LHCN-M2 (cell line): ENCODE measurements at regions not wholly inside any gene's neighbourhood (a gene's known extent, or its start where the extent isn't known, plus 50 kb on each side); places are given as distances from the start of the nearest gene placed in this dataset.
"Not testable (repeated sequence)": the region's sequence is repeated elsewhere in the genome, so short reads cannot be mapped to it uniquely, and the experiment has no call there.

Experiments
- DNase-seq: peaks from one replicate; pipeline ENCODE4 v3.0.0-alpha.2; 2012; ENCODE audit warnings: low read depth

DNA sequence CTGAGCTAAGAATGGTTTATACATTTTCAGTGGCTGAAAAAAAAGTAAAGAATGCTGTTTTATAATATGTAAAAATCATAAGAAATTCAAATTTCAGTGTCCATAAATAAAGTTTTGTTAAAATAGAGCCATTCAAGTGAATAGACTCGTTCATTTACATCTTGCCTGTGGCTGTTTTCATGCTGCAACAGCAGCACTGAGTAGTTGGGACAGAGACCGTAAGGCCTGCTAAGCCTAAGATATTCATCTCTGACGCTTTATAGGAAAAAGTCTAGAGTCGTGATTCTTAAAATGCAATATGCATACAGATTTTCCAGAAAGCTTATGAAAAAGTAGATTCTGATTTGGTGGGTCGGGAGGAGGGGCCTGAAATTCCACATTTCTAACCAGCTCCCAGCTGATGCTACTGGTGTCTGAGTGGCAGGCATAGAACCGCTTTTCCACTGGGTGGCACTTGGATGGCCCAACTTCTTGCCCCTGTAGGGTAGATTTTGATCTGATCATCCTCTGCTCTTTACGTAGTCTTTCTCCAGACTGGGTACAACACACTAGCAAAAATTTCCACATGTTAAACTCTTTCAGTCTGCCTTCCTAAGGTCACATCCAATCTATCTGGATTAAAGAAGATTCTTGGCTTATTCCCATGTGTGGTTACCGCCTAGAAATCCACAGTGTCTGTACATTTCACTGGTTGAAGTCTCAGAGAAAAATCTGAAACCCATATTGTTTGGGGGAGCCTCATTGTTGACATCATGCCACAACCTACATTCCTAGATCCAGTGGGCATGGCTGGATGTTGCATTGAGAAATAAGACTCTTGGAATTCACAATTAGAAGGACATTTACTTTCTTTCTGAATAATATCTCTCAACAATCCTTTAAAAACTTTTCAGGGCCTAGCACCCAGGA is 151.2 kb downstream of the C12orf75 start:
- DNase-seq, result no peak

DNA sequence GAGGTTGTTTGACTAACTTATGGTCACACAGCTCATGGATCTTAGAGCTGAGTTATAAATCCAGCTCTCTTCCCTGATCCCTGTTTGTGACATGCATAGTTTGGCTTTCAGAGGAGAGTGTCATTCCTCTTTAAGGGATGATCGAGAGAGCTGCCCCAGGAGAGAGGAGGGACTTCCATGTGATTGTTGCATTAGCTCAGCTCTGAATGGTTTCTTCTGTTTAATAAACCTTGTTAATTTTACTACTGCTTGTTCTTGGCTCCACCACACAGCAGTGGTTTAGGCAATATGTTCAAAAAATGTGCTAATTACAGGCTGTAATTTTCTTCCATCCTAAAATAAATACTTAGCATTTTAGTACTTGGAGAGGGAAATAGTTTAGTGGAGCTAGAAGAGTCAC is 152.5 kb downstream of the C12orf75 start:
- DNase-seq, result no peak

DNA sequence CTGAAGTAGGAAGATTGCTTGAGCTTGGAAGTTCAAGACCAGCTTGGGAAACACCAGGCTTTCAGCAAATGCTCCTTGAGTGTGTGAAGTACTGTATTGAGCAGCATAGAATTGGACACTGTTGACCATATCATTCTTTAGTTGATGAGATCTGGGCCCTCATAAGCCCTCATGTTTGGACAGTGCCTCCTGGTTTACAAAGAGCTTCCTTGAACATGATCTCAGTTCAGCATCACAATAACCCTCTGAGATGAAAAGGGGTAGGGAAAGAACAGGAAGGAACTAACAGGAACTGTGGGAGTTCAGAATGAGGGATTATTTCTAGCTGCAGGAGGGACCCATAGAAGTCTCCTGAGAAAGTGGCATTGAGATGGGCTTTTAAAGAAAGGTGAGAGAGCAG is 153.2 kb downstream of the C12orf75 start:
- no peak for DNase-seq

DNA sequence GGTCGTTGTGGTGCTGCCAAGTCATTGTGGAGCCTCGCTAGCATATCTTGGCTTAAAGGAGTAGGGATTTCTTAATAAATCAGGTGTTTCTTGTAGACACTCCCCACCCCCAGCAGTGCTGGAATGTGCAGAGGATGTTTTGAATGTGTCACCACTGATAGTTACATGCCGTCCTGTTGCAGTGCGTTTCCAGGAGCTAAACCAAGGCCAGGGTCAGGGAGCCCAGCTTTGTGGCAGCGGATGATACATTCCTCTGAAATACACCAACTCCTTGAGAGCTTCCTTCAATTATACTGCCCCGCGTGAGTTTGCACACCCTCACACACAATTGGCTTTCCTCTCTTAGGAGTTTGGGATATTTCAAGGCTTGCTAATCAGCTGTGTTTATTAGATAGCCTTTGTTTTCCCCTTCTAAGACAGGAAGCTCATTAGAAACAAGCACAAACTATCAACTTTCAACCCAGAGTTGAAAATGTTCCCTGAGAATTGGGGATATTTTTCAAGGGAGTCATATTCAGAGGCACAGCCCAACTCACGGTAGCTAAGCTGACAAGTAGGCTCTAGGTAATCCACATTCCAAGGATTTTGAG is 154.9 kb downstream of the C12orf75 start:
- DNase-seq, result peak; percentile 36

DNA sequence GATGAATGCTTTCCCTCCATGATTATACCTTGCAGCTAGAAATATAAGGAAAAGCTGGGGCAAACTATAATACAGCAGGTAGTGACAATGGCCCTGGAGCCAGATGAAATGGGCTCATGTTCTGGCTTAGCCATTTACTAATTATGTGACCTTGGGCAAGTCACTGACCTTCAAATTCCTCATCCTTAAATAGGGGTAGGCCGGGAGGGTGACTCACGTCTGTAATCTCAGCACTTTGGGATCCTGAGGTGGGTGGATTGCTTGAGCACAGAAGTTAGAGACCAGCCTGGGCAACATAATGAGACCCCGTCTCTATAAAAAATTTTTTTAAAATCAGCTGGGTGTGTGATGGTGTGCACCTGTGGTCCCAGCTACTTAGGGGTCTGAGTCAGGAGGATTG is 155.4 kb downstream of the C12orf75 start:
- DNase-seq, result peak; percentile 24

DNA sequence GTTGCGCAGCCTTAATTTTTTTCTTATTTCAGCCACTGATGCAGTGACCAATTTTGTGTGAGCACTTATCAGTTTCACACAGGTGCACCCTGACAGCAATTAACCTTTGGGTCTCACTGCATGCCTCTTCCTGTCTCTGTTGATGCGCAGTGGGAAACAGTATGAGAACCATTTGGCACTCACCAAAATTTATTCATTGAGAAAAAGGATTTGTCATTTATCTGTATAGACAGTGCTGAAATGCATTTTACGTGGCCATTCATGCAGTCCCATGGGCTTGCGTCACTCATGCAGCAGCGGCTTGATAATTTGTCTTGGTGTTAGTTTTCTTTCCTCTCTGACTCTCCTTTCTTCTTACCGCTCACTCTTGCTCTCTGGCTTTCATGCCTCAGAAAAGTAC is 157.5 kb downstream of the C12orf75 start:
- DNase-seq, result peak; percentile 9

DNA sequence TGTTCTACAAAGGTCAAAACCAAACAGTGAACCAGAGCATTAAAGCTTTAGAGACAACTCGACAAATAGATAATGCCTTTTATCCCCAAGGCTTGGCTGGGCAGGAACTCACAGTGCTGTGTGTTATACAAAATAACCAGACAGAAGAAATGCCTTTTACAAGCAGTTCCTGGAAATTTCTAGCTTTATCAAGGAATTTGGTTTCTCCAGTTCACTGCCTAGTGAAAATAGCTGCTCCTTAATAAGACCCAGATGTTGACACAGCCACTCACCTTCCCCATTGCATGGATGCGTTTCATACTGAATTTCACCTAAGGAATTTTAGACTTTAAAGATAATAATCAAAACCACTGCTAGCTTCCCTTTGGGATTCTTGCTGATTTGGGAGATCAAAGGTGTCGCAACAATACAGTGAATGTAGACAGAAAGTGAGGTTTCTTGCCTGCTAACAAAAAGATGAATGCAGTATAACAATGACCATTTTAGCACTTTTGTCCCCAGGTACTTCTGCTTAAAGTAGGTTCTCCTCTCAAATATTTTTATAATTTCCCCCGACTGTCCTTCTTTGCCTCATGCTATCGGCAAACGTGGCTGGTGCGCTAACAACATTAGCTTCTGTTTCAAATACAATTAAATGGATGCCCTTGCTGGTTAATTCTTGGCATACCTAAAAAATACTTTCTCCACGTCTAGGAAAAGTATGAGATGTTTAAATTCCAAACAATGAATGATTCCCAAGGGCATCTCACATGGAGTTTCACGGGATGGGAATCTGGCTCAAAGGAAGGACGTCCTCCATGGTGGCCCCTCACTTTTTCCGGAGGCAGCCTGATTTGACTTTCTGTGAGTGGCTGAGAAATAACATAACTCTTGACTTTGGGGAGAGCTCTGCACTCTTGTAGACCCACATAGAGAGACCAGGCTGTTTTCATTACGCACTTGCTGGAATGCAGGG is 162.4 kb downstream of the C12orf75 start:
- no peak for DNase-seq

DNA sequence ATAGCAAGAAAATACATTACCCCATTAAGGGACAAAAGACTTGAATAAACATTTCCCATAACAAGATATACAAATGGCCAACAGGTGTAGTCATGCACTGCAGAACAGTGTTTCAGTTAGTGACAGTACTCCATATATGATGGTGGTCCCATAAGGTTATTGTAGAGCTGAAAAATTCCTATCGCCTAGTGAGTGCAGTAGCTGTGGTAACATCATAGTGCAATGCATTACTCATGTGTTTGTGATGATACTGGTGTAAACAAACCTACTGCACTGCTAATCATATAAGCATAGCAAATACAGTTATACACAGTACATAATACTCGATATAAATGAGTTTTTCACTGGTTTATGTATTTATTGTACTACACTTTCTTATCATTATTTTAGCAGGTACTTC is 168.7 kb downstream of the C12orf75 start:
- DNase-seq, result no peak

DNA sequence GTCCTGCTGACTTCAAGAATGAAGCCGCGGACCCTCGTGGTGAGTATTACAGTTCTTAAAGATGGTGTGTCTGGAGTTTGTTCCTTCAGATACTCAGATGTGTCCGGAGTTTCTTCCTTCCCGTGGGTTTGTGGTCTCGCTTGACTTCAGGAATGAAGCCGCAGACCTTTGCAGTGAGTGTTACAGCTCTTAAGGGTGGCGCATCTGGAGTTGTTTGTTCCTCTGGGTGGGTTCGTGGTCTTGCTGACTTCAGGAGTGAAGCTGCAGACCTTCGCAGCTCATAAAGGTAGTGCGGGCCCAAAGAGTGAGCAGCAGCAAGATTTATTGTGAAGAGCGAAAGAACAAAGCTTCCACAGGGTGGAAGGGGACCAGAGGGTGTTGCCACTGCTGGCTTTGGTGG is 170.2 kb downstream of the C12orf75 start:
- DNase-seq, result not testable (repeated sequence)

DNA sequence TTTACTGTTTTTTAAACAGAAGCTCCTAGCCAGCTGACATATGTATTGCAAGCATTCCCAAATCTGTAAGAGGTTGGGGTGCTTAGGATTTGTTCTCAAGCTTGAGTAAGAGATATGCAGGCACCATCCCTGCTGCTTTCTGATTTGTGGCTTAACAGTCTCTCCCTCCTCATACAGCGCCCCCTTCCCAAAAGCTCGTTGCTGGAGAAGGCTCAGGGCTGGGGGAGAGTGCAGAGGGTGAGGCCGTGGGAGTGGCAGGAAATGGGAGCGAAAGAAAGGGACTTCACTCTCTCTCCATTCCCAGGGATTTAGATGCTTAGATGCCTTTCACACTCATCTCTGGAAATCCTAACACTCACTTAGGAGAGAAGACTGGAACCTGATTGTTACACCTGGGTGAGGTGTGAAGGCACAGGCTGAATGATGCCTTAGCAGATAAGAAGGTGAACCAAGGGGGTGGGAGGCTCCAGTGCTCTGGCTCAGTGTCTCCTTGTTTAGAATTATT is 172.0 kb downstream of the C12orf75 start:
- DNase-seq, result no peak

DNA sequence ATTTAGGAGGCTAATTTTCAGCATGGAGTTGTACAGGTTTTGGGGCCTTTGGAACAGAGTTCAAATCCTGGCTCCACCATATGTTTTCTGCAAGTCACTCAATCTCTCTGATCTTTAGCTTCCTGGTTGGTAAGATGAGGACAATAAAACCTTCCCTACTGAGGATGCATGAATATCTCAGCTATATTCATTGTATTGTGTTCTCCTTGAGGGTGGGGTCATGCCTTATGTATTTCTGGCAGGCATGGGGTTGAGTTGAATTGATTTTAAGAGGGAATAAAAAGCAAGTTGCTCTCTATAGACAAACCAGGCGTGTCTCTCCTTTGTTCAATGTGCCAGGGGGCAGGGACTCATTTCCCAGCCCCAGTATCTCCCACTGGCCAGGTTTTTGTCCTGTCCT is 173.1 kb downstream of the C12orf75 start:
- no peak for DNase-seq

DNA sequence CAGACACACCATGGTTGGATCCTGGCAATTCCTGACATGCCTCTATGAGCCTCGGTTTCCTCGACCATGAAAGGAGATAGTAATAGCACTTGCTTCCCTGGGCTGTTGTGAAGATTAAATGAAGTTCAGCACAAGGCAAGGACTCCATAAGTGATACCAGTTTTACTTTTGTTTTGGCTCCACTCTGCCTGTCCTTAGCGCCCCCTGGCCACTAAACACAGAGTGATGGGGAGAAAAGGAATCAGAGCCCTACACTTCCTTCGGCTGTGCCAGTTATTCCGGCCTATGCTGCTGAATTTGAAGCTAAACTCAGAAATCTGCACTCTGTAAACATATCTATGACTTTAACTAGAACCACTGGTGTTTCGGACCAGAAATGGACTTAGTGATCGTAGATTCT is 173.8 kb downstream of the C12orf75 start:
- DNase-seq, result no peak

DNA sequence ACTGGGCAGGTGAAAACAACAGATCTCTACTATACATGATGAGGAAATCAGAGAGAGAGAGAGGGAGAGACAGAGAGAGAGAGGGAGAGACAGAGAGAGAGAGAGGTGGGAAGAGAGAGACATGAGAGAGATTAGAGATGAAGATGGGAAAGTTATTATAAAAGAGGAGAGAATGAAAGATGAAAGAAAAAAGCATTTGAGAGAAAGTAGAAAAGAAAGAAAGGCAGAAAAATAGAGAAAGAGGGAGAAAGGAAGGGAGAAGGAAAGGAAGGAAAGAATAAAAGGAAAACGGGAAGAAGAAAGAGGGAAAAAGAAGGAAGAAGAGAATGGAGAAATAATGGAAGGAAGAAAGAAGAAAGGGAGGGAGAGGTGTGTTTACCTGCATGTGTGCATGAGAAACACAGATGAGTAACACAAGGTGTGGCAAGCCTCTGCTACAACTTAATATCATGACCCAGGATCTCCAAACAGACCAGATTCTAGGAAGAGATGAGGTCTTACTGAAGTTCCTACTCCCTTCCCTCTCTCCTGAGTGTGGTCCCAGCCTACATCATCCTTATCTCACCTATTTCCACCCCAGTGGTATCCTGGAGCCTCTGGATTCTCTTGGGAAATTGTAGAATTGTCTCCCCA is 176.3 kb downstream of the C12orf75 start:
- DNase-seq, result no peak

DNA sequence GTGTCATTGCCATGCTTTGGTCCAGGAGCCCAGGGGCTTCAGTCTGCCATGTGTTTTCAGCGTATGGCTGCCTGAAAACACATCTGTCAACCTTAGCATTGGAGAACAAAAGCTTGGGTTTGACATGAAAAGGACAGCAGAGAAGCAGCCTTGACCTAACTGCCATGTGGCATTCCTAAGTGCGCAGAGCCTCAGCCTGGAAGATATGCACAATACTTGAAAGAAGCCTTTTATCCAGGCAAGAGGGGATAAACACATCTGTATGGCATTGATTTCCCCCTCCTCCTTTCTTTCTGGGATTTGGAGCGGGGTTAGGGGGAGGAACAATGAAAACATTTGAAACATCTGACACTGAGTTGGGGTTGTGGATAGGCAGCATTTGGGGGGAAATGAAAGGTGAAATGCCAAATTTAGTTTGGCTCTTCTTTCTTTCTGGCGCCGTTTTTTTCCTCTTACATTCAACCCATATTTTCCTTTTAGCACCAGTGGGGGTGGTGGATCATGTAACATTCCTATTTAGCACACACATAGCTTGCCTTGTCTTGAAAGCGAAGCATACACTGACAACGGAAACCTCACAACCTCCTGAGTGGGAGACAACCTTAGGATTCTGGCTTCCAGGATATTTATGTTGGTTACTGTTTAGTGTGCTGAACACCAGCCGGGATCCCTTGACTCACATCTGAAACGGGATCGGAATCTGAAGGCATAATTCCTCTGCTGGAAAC is 177.0 kb downstream of the C12orf75 start:
- DNase-seq, result no peak

DNA sequence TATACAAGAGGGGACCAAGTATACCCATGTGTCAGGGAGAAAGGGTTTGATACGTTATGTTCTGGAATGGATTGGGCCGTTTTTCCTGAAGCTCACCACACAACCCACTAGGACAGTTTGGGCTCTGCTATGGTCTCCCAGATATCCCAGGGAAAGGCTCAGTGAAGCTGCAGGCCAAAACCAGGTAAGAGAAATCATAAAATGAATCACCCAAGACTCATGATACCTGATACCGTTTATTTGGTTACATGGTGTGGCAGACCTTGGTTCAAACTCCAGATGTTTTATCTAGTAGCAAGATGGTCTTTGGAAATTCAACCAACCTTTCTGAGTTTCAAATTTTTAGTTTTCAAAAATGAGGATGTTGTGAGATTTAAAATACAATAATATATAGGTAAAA is 177.6 kb downstream of the C12orf75 start:
- no peak for DNase-seq

DNA sequence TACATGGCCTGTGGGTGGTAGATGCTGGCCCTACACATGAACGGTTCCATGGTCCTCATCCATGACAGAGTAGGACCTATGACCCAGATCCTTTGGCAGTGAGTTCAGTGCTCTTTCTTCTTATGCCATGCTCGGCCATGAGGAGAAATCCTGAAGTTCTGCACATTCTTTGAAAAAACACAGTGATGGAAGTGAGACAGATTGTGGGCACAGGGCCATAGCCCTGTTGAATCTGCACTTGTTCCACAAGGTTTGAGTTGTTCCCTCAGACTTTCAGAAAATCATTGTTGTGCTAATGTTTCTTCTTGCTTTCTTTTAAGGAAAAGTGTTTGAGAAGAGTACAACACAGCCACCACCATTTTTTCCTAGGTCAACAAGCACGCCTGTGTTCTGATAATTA is 180.0 kb downstream of the C12orf75 start:
- DNase-seq, result no peak

DNA sequence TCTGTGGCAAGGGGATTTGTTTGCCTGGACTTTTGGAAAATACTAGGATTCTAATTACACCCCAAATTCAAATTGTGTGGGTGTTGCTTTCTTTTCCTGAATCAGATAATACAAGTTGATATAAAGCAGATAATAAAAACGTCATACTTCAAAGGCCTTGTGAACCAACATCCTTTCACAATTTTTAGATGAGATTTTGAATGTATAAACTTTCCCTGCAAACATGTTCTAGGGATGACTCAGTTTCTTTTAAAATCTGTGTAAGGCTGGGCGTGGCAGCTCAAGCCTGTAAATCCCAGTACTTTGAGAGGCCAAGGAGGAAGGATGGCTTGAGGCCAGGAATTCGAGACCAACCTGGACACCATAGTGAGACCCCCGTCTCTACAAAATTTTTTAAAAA is 182.4 kb downstream of the C12orf75 start:
- not testable (repeated sequence) for DNase-seq

DNA sequence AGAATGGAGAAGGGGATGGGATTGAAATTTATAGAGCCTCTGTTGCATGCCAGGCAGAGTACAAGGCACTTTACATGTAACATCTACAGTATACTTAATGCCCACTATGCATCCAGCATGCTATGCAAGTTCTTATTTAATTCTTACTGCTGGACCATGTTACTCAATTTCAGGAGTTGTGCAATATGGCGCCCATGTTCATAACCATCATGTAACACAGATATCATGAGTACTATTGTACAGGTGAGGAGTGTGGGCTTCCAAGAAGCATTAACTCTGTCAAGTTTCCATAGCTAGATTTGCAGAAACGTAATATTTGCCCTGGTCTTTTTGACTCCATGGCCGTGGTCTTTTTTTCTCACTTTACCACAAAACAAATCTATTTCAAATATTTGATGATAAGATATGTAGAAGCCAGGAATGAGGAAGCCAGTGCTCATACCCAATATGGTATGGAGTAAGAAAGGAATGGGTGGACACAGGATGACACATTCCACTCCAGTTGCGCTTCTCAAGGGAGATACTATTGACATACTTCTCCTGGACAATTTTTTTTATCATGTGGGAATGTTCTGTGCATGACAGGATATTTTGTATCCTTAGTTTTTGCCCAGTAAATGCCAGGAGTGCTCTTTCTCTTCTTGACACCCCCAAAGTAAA is 191.8 kb downstream of the C12orf75 start:
- no peak for DNase-seq

DNA sequence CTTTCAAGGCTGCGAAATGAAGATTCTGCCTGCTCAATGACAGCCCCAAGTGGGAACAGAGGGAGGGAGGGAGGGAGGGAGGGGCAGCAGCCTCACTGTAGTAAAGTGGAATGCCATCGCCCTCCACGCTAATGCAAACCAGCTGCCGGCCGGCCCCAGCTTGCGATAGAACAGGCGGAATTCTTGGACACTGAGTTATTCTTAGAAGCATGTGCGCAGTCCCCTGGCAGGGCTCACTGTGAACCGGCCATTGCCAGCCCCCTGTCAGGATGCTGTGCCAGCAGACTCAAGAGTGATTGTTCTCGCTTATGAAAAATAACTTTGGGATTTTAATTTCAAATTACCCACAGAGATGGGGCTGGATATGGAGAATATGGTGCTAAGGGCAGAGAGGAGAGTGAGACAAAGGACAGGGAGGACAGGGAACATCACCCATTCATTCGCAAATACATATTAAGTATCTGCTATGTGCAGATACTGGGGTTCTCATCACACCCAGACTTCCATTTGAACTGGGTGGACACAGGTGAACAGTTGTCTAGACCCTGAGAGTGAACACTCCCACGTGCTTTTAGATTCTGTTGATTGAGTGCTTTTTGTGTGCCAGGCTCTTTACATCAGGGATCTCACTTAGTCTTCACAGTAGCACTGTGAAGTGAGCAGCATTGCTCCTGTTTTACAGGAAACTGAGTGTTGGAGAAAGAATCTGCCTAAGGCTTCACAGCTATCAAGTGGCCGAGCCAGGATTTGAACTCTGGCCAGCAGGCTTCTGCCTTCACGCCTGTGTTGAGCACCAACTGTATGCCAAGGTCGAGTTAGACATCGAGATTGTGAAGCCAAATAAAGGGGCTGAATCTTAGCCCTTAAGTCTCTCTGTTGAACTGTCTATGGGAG is 192.9 kb downstream of the C12orf75 start:
- peak; percentile 56 for DNase-seq
